ENCODE measurements at regions not wholly inside any gene's neighbourhood (a gene's known extent, or its start where the extent isn't known, plus 50 kb on each side); places are given as distances from the start of the nearest gene placed in this dataset.
A peak's percentile ranks its signal among the peaks of the same experiment; 100 is the strongest.
"Not testable (repeated sequence)": the region's sequence is repeated elsewhere in the genome, so short reads cannot be mapped to it uniquely, and the experiment has no call there.

DNA sequence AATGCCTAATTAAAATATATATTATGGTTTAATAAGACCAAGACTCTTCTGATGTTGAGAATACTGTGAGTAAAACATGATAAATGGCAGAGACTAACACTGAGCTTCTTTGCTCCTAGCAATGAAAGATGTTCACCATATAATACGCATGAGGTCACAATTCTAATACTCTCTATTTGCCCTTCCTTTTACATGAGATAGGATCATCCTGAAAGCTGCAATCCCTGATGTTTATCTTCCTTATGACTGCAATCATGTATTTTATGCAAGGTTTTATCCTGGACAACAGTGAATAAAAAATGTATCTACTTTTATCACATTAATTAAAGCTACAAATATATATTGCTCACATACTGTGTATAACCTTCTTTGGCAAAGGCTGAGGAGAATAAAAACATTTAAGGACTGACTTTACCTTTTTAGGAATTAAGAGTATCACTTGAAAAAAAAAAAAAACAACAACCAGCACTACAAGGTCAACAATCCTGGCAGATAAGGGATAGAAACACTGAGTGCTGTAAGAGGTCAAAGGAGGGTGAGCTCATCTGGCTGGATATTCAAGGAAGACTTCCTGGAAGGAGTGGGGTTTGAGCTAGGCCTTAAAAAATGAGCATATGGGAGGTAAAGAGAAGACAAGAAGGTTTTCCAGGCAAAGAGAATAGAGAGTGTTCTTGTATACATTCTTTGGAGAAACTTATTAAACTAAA lies 99.9 kb downstream of the AREG start:
- DNase-seq = no peak

DNA sequence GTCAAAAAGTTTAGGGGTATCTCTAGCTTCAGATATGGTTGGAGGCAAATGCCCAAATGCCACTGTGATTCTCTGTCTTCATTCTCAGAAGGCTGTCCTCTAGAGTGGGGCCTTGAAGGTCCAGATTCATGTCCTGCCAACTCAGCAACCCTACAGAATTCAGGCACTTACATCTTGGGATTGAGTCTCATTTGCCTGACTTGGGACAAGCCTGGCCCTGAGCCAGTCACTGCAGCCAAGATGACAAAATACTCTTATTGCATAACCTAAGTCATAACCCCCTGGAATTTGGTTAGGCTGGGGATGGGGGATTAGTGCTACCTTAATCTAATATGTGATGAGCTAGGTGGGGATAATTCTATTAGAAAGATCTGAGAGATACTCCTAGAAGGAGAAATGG lies 100.5 kb downstream of the AREG start:
- DNase-seq = peak; percentile 75

DNA sequence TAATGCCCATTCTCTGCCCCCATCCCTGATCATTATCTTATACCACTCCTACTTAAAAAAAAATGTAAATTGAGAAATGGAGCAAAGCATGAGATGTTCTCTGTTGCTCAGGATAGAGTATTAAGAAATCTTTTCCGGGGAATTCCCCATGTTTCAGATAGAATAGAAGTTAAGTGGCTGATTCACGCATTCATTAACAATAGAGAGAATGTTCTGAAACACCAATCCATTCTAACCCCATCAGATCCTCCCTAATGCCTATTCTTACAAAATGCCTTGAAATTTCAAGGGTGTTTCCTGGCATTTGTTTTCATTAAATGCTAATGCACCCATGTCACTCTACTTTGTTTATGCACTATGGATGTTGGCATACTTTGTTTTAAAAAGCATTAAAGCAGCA lies 101.1 kb downstream of the AREG start:
- no peak for DNase-seq

DNA sequence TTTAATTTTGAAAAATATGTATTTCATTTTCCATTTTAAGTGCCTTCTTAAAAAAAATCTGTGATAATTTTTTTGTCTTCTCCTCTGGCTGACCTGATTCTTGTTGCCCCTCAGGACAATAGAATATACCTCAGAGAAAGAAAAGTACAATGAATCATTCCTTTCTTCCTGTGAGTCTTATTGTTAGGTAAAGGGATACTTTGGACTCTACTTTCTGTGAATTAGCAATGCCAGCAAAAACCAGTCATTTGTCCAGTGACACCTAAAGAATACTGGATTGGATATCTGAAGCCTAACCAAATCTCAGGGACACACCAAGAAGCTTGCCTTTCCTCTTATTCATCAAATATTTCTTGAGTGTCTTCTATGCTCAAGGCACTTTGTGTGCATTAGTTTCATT lies 102.1 kb downstream of the AREG start:
- DNase-seq = no peak

DNA sequence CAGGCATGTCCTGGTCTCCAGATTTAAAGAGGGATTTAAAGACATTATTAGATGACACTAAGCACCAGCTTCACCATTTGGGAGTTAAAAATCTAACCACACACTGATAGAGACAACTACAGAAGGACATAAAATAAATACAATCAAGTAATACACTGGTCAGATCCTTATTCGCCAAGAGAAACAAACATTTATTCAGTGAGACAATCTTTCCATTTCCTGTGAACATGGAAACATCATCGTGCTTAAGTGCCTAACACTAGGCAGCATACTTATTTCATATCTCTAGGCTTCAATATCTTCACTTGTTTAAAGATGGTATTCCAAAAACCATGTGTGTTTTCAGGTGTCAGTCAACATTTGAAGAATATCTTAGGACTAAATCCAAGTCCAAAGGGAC lies 103.6 kb downstream of the AREG start:
- no peak for DNase-seq

DNA sequence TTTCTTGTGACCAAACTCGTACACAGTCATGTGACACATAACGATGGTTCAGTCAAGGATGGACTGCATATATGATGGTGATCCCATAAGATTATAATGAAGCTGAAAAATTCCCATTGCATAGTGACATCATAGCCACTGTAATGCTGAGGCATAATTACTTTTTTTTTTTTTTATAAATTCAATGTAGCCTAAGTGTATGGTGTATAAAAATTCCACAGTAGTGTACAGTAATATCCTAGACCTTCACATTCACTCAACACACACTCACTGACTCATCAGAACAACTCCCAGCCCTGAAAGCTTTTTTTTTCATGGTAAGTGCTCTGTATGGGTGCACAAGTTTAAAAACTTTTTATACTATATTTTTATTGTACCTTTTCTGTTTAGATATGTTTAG lies 105.0 kb downstream of the AREG start:
- no peak for DNase-seq

DNA sequence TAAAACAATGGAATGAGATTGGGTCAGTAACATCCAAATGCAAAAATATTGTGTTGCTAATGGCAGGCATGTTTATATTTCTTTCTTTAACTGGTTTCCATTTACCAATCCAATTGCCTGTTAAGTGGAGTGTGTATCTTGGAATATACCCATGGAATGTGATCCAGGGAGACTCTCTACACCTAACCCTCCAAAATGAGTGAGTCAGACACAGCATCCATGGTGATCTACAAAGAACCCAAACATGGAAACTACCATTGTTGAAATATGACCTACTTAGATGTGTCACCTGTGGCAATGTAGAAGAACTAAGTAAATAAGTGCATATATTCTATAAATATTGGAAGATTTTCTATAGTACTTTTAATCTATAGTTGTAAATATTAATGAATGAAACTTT lies 110.3 kb downstream of the AREG start:
- DNase-seq = no peak

DNA sequence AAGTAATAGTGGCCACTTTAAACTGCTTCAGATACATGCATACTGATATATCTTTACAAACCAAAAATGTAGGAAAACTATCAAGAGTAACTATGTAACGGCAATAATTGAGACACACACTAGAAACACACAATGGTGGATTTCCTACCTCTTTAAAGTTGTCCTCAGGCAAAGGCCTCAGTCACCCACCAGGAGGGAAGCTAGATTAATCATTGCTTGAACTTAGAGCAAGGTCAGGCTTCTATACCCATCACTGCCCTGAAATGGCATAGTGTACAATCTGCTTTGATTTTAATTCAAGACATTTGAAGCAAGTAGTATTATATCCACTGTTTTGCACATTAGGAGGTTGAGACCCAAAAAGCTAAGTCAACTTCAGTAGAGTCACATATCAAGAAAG lies 110.9 kb downstream of the AREG start:
- no peak for DNase-seq

DNA sequence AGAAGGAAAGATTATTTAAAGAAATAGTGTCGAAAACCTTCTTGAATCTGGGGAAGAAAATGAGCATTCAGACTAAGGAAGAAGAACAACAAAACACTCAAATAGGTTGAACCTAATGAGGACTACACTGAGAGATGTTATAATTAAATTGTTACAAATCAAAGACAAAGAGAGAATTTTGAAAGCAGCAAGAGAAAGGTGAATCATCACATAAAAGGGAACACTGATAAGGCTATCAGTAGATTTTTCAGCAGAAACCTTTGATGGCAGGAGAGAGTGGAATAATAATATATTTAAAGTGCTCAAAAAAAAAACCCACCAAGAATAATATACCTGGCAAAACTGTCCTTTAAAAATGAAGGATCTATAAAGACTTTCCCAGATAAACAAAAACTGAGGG lies 114.9 kb downstream of the AREG start:
- DNase-seq = no peak

DNA sequence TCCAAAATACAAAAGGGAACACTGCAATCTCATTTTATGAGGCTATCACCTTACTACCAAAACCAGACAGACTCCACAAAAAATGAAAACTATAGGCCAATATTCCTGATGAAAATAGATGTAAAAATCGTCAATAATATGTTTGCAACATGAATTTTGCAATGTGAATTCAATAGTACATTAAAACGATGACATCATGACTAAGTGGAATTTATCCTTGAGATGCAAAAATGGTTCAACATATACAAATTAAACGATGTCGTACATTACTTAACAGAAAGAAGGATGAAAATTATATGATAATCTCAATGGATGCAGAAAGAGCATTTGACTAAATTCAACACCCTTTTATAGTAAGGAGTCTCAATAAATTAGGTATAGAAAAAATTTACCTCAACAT lies 123.0 kb downstream of the AREG start:
- no peak for DNase-seq

DNA sequence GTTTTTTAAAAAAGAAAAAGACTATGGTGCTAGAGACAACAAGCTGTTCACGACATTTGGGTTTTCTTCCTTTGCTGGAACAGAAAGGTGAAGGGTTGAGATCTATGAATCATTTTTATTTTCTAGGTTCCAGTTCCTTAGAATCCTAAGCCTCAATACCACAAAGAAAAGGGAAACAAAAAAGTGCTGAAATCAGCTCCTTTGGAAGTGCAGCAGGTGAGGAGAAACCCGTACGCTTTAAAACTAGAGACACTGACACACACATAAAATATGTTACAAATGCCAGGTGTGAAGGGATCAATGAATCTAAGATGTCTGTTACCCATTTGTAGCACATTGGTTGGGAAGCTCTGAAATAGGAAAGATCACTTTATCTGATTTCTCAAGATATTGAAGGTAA lies 125.2 kb downstream of the AREG start:
- no peak for DNase-seq

DNA sequence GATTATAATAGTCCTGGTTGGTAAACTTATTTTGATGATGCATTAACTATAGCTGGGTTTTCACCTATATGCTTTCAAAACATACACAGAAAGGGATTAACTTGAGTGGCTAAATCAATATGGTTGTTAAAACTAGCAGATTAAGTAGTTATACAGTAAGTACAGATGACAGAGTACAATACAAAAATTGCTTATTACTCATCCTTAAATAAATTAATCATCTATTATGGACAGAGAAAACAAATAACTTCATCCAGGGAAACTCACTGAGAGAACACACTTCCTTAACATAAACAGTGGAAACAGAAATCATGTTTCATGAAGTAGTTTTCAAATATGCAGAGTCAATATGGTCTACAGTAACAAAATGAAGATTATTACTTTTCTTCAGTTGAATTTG lies 133.4 kb downstream of the AREG start:
- DNase-seq = no peak

DNA sequence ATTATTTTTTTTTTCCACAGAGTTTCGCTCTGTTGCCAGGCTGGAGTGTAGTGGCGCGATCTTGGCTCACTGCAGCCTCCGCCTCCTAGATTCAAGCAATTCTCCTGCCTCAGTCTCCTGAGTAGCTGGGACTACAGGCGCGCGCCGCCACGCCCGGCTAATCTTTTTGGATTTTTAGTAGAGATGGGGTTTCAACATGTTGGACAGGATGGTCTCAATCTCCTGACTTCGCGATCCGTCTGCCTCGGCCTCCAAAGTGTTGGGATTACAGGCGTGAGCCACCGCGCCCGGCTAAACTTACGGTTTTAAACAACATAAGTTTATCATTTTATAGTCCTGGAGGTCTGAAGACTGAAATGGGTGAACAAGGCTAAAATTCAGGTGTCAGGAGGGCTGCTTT lies 133.9 kb downstream of the AREG start:
- DNase-seq = not testable (repeated sequence)

DNA sequence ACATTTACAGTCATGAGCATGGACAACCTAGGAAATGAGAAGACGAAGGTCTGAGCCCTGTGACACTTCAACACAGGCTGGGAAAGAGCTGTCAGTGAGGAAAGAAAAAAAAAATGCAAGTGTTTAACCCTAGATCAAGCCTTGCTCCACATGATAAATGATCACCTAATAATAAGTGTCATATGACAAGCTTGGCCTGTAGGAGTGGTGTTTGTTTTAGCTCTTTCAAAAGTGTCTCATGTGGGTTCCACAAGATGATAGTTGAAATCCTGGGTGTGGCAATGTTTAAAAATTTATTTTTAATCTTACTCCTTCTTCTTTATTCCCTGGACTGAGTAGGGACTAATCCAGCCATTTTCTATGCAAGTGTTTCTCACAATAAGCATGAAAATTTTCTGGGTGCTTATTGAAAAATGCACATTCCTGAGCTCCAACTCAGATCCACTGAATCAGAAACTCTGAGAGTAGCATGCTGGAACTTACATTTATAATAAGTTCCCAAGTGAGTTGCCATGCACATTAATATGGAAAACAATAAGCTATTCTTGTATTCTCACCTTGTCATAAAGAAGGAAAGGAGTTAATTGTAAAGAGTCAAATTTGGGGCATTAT lies 138.3 kb downstream of the AREG start:
- DNase-seq = no peak

DNA sequence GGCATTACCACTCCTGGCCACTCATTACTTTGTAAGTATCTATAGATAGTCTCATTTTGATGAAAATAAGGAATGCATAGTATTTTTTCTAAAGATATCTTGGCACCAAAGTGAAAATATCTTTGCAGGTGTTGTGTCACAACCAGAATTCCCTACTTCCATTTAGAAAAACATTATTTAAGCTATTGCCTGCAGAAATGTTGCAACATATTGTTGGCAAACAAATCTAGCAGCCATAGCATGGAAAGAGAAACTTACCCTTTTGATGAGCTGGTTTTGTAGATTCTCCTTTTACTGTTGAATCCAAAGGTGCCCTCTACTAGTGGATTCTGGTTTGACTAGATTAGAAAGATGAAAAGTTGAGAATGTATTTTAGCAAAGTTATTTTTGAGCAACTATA lies 138.8 kb downstream of the AREG start:
- no peak for DNase-seq

DNA sequence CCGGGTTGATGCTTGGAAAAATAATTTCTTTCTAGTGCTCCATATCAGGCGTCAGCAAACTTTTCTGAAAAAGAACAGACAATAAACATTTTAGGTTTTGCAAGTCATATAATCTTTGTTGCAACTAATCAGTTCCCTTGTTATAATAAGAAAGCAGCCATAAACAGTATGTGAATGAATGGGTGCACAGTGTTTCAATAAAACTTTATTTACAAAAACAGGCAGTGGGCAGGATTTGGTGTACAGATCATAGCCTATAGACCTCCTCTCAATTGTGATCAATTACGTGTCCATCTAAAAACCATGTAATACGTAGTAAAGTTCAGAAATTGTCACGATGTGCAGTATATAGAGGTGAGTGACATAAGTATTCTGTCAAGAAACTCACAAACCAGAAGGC lies 143.4 kb downstream of the AREG start:
- DNase-seq = no peak

DNA sequence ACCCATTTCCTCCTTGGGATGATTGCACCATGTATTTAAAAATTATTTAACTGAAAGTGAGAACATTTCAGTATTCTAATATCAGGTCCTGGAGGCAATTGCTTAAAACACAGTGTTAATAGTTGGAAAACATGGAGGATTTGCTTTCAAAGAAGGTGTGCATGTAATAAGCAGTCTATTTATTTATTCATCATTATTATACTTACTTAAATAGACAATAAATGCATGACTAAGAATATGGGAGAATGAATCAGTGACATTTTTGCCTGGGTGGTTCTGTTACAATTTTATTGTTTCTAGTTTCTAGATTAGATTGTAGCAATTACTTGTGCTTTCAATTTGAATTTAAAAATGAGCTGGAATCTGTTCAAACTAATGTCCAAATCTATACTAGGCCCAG lies 145.5 kb downstream of the AREG start:
- DNase-seq = no peak

DNA sequence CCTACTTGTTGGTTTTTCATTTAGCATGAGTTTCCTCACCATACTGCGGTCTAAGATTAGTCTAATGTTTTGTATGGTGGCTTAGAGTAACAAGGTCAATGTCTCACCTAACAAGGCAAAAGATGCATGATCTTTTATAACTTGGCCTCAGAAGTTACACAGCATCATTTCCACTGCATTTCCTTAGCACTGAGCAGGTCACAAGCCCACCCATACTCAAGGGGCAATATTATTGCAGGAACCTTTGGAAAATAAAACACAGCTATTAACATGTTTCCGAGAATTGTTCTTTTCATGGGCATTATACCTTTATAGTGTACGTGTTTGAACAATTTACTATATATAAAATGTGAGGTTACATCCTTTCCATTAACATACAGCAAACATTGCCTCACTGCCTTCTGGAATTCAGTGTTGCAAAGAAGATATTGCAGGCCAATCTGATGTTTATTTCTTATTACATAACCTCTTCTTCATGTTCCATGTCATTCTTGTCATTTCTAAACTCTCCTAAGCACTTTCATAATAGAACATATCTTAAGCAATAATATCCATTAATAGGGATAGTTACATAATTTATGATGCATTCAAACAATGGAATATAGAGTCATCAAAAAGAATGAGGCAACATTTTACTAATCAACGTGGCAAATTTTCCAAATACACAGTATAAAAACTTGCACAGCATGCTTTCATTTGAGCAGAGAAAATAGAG lies 153.8 kb downstream of the AREG start:
- no peak for DNase-seq

DNA sequence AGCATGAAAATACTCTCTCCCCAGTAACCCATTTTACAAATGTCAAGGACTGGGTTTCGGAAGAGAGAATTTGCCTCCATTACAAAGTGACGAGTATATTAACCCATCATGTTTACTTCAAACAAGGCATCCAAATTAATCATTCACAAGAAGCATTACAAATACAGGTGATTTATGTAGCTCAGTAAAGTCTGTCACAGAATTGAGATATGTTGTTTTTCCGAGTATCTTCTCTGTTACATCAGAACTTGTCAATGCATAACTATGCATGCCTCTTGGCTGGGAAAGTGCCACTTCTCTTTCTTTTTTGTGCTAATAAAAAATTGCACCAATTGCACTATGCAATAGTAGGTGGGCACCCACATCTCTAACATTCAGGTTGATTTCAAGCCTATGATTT lies 158.2 kb downstream of the AREG start:
- DNase-seq = no peak

DNA sequence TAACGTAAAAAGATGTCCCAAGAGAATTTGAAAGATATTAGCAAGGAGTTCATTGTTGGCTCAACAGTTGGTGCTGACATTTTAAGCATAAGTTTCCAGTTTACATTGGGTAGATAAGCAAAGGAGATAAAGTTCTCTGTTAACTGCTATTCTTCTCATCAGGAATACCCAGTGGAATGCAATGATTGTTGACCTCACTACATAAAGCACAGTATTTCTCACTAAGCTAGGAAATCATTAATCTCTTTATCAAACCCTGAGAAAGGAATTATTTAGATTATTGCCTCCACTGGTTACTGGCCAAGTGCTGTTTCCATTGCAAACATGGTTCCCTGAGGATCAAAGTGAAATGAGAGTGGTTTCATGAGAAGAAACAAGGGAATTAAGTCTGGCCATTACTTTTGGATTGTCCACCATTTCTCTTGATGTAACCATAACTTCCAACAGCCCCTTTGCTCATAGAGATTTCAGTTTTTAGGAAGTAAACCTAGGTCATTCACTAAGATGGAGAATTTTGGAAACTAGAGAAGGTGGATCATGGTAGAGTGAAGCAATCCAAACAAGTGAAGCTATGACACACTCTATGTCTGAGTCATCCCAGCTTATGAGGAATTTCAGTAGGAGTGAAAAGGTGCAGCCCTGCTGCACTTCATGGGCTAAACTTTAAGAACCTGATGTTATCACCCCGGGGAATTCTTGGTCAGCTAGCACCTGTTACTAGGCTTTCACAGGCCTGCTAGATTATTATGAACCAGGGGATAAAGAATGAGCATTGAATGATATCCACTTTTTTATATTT lies 163.4 kb downstream of the AREG start:
- no peak for DNase-seq

DNA sequence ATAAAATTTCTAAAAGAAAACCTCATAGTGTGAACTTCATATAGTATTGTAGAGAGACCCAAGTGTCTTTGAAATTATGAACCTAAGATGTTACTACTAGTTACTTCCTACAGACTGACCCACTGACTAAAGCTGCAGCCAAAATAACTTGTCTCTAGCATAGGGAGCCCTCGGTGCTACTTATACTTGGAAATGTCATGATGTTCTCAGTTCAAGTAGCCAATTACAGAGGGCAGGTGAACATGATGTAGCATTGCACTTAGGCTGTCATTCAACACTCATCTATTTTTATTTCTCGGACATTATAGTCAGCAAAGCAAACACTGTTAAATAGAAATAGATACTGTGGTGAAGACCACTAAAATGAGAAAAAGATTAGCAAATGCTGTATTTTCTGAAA lies 165.6 kb downstream of the AREG start:
- no peak for DNase-seq

DNA sequence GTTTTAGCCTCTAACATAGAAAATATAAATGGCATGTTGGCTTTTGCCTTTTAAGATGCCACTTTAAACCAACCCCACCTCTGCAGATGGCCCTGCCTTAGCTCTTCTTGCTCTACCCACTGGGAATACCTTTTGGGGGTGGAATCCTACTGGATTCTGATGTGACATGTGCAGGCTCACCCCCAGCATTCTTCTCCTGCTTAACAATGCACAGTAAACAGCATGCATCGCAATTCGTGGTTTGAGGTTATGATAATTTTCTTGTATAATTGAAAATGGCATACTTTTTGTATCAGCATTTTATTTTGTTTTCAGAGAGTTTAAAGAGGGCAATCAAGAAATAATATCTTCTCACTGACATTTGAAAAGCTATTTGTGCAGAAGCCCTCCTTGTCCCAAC lies 167.9 kb downstream of the AREG start:
- DNase-seq = no peak

DNA sequence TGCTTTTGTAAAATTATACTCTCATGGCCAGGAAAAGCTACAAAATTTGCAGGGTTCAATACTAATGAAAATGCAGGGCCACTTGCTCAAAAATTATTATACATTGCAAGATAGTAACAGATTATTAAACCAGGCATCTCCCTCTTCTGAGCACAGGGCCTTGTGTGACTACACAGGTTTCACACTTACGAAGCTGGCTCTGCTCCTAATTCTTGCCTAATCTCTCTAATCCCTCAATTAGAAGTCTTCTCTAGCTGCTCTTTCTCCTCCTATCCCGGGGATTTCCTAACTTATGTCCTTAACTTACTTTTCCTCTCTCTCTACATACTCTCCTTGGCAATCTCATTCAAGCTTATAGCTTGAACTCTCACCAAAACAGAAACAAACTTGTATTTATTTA lies 168.3 kb downstream of the AREG start:
- peak; percentile 77 for DNase-seq

DNA sequence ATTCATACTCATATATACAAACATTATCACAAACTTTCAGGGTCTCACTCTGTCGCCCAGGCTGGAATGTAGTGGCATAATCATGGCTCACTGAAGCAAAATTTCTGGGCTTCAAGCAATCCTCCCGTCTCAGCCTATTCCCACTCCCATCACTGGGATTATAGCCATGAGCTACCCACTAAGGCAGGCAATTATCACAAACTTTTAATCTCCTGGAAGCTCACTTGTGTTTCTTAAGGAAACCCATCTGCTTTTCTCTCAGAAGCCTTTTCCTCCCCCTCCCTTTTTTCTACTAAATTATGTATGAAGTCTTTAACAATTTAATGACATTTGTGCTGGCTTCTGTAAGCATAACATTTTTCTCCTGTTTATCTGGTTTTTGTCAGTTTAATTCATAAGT lies 170.5 kb downstream of the AREG start:
- peak; percentile 61 for DNase-seq

Measured in NCI-H82 (cell line).